ENCODE measurements at regions not wholly inside any gene's neighbourhood (a gene's known extent, or its start where the extent isn't known, plus 50 kb on each side); places are given as distances from the start of the nearest gene placed in this dataset.

GRCh38 chr12:30098677-30099076 lies 314.9 kb upstream of the TMTC1 start:
- WGBS, 3 donors = 63 to 72% (median 69%) methylated on average over 3 of the region's 3 CpGs
- DNase-seq = no peak
- Histone ChIP-seq H3K27ac (no peak overlapping the region), H3K4me3 (no peak overlapping the region), H3K36me3 (no peaks in the 10 kb centered on the region), H3K4me1 (ENCODE audit: insufficient read depth) (no peaks in the 10 kb centered on the region), H3K27me3 (peaks cover 4% of the 10 kb centered on the region), H3K9me3 (no peaks in the 10 kb centered on the region)
- intact Hi-C loops (cut with DNase I) = no loop called here
- no peak for TF ChIP-seq POLR2A (IDR thresholded peaks at IDR 0.05)
- no peak for TF ChIP-seq CTCF (IDR thresholded peaks at IDR 0.05)
- no peak for TF ChIP-seq EP300 (IDR thresholded peaks at IDR 0.05)

- no peak overlapping the region for H3K27ac ChIP-seq
- 85 to 92% (median 89%) methylated on average over 6 of the region's 6 CpGs for WGBS, 3 donors
- H3K27me3 ChIP-seq = no peaks in the 10 kb centered on the region
- intact Hi-C loops (cut with DNase I) = no loop called here
- no peaks in the 10 kb centered on the region for H3K36me3 ChIP-seq
- H3K9me3 ChIP-seq = no peaks in the 10 kb centered on the region
- H3K4me1 ChIP-seq (ENCODE audit: insufficient read depth) = no peaks in the 10 kb centered on the region
- DNase-seq = no peak
- TF ChIP-seq EP300 (IDR thresholded peaks at IDR 0.05) (no peak), POLR2A (IDR thresholded peaks at IDR 0.05) (no peak), CTCF (IDR thresholded peaks at IDR 0.05) (no peak)
- no peak overlapping the region for H3K4me3 ChIP-seq
Observed at GRCh38 chr12:30095511-30095910, 311.8 kb upstream of the TMTC1 start.

- intact Hi-C loops (cut with DNase I) = no loop called here
- no peak for DNase-seq
- no peak overlapping the region for H3K4me3 ChIP-seq
- TF ChIP-seq POLR2A (IDR thresholded peaks at IDR 0.05) = no peak
- TF ChIP-seq CTCF (IDR thresholded peaks at IDR 0.05) = no peak
- no peak for TF ChIP-seq EP300 (IDR thresholded peaks at IDR 0.05)
- H3K27me3 ChIP-seq = no peaks in the 10 kb centered on the region
- H3K9me3 ChIP-seq = no peaks in the 10 kb centered on the region
- H3K27ac ChIP-seq = no peak overlapping the region
- H3K4me1 ChIP-seq (ENCODE audit: insufficient read depth) = no peaks in the 10 kb centered on the region
- 67 to 94% (median 92%) methylated on average over 4 of the region's 4 CpGs for WGBS, 3 donors
- H3K36me3 ChIP-seq = no peaks in the 10 kb centered on the region
Observed at GRCh38 chr12:30092983-30093617, 309.4 kb upstream of the TMTC1 start.

- 91 to 96% (median 93%) methylated on average over 2 of the region's 2 CpGs for WGBS, 3 donors
- no peak for TF ChIP-seq CTCF (IDR thresholded peaks at IDR 0.05)
- TF ChIP-seq POLR2A (IDR thresholded peaks at IDR 0.05) = no peak
- no peak for TF ChIP-seq EP300 (IDR thresholded peaks at IDR 0.05)
Observed at GRCh38 chr12:30090258-30090657, 306.5 kb upstream of the TMTC1 start.

More at GRCh38 chr12:30090258-30090657, 306.5 kb upstream of the TMTC1 start:
- Histone ChIP-seq H3K36me3 (no peaks in the 10 kb centered on the region), H3K4me3 (no peak overlapping the region), H3K9me3 (no peaks in the 10 kb centered on the region), H3K27me3 (no peaks in the 10 kb centered on the region), H3K27ac (no peak overlapping the region), H3K4me1 (ENCODE audit: insufficient read depth) (no peaks in the 10 kb centered on the region)
- intact Hi-C loops (cut with DNase I) = no loop called here
- DNase-seq = no peak

All from ovary (tissue), 7 donors.